OCI-LY7 (cell line): ENCODE measurements at regions not wholly inside any gene's neighbourhood (a gene's known extent, or its start where the extent isn't known, plus 50 kb on each side); places are given as distances from the start of the nearest gene placed in this dataset.

Source experiments
- CTCF ChIP-seq: fragments of 200-600 bp; sonication (generic); conservative IDR thresholded peaks from 2 replicates; pipeline ENCODE4 v1.5.1; 2014; ENCODE audit warnings: mild to moderate bottlenecking, antibody characterized with exemption, low read length, moderate library complexity, mixed read lengths
- EZH2phosphoT487 ChIP-seq: fragments of 200-600 bp; sonication (generic); IDR thresholded peaks from 2 replicates; pipeline ENCODE4 v1.6.1; 2018; ENCODE audit warnings: low read depth, borderline replicate concordance, mild to moderate bottlenecking, mixed run types, antibody characterized with exemption, low read length, moderate library complexity, mixed read lengths

GRCh38 chrX:13261348-13261747, 58.5 kb downstream of the ATXN3L start:
- TF ChIP-seq CTCF (no peak), EZH2phosphoT487 (no peak)
